PC-9 (cell line): ENCODE measurements at regions not wholly inside any gene's neighbourhood (a gene's known extent, or its start where the extent isn't known, plus 50 kb on each side); places are given as distances from the start of the nearest gene placed in this dataset.

ENCODE experiments used
- CTCF ChIP-seq: fragments of 200-600 bp; sonication (generic); conservative IDR thresholded peaks from 2 replicates; pipeline ENCODE4 v1.6.1; 2017; ENCODE audit warnings: mixed run types, antibody characterized with exemption, mild to moderate bottlenecking, moderate library complexity
- EZH2 ChIP-seq: fragments of 200-600 bp; sonication (generic); IDR thresholded peaks from 2 replicates; pipeline ENCODE4 v1.8.0; 2017; ENCODE audit warnings: antibody characterized with exemption, low read depth

GRCh38 chr4:54517781-54518444 lies 139.8 kb upstream of the KIT start:
- no peak for TF ChIP-seq CTCF
- TF ChIP-seq EZH2: no peak
